Breast epithelium (tissue), 4 donors: ENCODE measurements at regions not wholly inside any gene's neighbourhood (a gene's known extent, or its start where the extent isn't known, plus 50 kb on each side); places are given as distances from the start of the nearest gene placed in this dataset.
"Not testable (repeated sequence)": the region's sequence is repeated elsewhere in the genome, so short reads cannot be mapped to it uniquely, and the experiment has no call there.

Experiments used
- DNase-seq, 2 donors: peaks; one replicate each; pipeline ENCODE4 v3.0.0-alpha.2; 2019; ENCODE audit warnings: low spot score in 2 of 2
- H3K27ac ChIP-seq, 2 donors: fragments of 200-600 bp; sonication (generic) in 1 of 2; one replicate each; pipeline ENCODE4 v1.5.1; 2016 to 2019; ENCODE audit warnings: mild to moderate bottlenecking in 1 of 2
- H3K27me3 ChIP-seq, 2 donors: fragments of 200-600 bp; sonication (generic) in 1 of 2; one replicate each; pipeline versions ENCODE4 v1.5.1 to v1.6.0; 2017 to 2019; ENCODE audit warnings: control low read depth in 1 of 2, mild to moderate bottlenecking in 1 of 2
- H3K36me3 ChIP-seq: fragments of 200-600 bp; one replicate; pipeline ENCODE4 v1.5.1; 2019
- H3K4me1 ChIP-seq, 2 donors: fragments of 200-600 bp; sonication (generic); one replicate each; pipeline ENCODE4 v1.5.1; 2016 to 2019; ENCODE audit warnings: control low read depth in 1 of 2
- H3K4me3 ChIP-seq, 3 donors: fragments of 200-600 bp; sonication (generic); 1 replicate in 2 of 3; 2 replicates in 1 of 3; pipeline ENCODE4 v1.5.1; 2016 to 2019; ENCODE audit warnings: mild to moderate bottlenecking in 3 of 3, moderate library complexity in 2 of 3
- H3K9me3 ChIP-seq, 2 donors: fragments of 200-600 bp; sonication (generic) in 1 of 2; one replicate each; pipeline ENCODE4 v1.5.1; 2016 to 2019; ENCODE audit warnings: control low read depth in 1 of 2
- POLR2A ChIP-seq: fragments of 450-650 bp; IDR thresholded peaks from one replicate; pipeline ENCODE4 v1.6.1; 2016; ENCODE audit warnings: antibody characterized with exemption, mild to moderate bottlenecking, moderate library complexity
- POLR2AphosphoS5 ChIP-seq, 3 donors: sonication (generic); formaldehyde crosslinking; IDR thresholded peaks; one replicate each; pipeline ENCODE4 v1.6.1; 2017; ENCODE audit warnings: antibody characterized with exemption in 3 of 3
- intact Hi-C: fragments of 100-400 bp; cut with DNase I; formaldehyde crosslinking; loops from one replicate; pipeline ENCODE4 v1.15.1; 2023; ENCODE audit warnings: low total_unique reads
- TF ChIP-seq, protein P1 (sequence below), 3 donors: fragments of 450-650 bp; IDR thresholded peaks; one replicate each; pipeline ENCODE4 v1.5.1; 2016 to 2017; ENCODE audit warnings: antibody characterized with exemption in 3 of 3, mild to moderate bottlenecking in 3 of 3, moderate library complexity in 3 of 3

DNA sequence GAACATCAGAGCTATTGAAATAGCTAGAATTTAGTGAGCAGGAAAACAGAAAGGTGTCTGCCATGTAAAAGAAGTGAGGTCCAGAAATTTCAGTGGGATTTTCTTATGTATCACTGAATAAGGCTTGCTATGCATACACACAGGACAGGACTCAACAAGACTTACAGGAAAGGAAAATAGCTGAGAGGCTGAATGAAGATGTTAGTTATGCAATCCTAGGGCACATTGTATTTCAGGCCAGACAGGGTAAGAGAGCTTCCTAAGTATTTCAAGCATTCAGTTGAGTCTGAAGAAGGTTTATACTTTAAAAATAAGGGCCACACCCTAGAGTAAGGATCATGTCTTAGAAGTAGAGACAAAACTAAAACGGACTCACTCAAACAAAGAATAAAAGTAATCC lies 419.9 kb upstream of the PRR20A start:
- no peak overlapping the region for H3K4me3 ChIP-seq
- DNase-seq, result no peak
- no peaks in the 10 kb centered on the region for H3K36me3 ChIP-seq
- no peaks in the 10 kb centered on the region for H3K9me3 ChIP-seq
- TF ChIP-seq POLR2A (no peak), POLR2AphosphoS5 (IDR thresholded peaks at IDR 0.05) (no peak)
- TF ChIP-seq, protein P1, sequence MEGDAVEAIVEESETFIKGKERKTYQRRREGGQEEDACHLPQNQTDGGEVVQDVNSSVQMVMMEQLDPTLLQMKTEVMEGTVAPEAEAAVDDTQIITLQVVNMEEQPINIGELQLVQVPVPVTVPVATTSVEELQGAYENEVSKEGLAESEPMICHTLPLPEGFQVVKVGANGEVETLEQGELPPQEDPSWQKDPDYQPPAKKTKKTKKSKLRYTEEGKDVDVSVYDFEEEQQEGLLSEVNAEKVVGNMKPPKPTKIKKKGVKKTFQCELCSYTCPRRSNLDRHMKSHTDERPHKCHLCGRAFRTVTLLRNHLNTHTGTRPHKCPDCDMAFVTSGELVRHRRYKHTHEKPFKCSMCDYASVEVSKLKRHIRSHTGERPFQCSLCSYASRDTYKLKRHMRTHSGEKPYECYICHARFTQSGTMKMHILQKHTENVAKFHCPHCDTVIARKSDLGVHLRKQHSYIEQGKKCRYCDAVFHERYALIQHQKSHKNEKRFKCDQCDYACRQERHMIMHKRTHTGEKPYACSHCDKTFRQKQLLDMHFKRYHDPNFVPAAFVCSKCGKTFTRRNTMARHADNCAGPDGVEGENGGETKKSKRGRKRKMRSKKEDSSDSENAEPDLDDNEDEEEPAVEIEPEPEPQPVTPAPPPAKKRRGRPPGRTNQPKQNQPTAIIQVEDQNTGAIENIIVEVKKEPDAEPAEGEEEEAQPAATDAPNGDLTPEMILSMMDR (IDR thresholded peaks at IDR 0.05), result no peak
- H3K27ac ChIP-seq, result no peak overlapping the region
- H3K27me3 ChIP-seq, result no peaks in the 10 kb centered on the region
- no peaks in the 10 kb centered on the region for H3K4me1 ChIP-seq
- intact Hi-C loops, result no loop called here

DNA sequence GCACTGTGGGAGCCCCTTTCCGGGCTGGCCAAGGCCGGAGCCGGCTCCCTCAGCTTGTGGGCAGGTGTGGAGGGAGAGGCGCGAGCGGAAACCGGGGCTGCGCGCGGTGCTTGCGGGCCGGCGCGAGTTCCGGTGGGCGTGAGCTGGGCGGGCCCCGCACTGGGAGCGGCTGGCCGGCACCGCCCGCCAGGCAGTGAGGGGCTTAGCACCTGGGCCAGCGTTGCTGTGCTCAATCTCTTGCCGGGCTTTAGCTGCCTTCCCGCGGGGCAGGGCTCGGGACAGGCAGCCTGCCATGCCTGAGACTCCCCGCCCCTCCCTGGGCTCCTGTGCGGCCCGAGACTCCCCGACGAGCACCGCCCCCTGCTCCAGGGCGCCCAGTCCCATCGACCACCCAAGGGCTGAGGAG lies 405.2 kb upstream of the PRR20A start:
- no peaks in the 10 kb centered on the region for H3K27me3 ChIP-seq
- TF ChIP-seq, protein P1 (IDR thresholded peaks at IDR 0.05), result no peak
- H3K4me3 ChIP-seq, result no peak overlapping the region
- intact Hi-C loops, result no loop called here
- H3K4me1 ChIP-seq, result no peaks in the 10 kb centered on the region
- H3K36me3 ChIP-seq, result no peaks in the 10 kb centered on the region
- H3K9me3 ChIP-seq, result no peaks in the 10 kb centered on the region
- no peak for DNase-seq
- H3K27ac ChIP-seq, result no peak overlapping the region

DNA sequence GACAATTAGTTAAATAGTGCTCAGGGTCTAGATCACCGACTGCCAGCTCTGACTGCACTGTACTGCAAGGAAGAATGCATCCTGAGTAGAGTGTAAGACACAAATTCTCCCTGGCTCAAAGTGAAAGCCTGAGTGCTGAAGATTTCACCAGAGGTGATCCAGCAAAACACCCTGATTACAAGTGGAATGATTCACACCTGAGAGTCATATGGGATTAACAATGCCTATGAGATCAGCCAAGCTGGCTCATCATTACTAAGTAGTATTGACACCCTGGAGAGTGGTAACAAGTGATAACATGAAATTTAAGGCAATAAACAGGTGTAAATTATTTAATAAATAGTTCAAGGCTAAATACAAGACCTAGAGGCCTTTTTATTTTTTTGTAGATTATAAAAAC lies 403.8 kb upstream of the PRR20A start:
- Histone ChIP-seq H3K27me3 (no peaks in the 10 kb centered on the region), H3K36me3 (no peaks in the 10 kb centered on the region), H3K4me3 (no peak overlapping the region), H3K9me3 (no peaks in the 10 kb centered on the region), H3K4me1 (no peaks in the 10 kb centered on the region), H3K27ac (no peak overlapping the region)
- intact Hi-C loops, result no loop called here
- TF ChIP-seq POLR2AphosphoS5 (IDR thresholded peaks at IDR 0.05) (no peak), POLR2A (no peak)
- TF ChIP-seq, protein P1 (IDR thresholded peaks at IDR 0.05), result no peak
- DNase-seq, result no peak

DNA sequence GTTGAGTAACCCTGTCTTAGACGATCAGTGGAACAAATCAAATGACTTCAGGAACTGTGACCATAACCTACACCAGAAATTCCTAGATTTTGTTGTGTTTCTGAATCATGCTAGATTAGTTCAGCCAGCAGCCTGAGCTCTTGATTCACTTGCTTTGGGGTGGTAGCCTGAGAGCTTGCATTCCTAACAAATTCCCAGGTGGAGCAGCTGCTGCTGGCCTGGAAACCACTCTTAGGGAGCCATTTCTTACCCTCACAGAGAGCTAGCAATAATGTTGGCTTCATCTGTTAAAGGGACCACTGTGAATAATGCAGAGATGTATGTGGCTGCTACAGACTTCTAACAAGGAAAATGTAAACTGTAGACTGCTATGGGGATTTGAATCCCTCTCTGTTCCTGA lies 388.1 kb upstream of the PRR20A start:
- no peak overlapping the region for H3K4me3 ChIP-seq
- H3K36me3 ChIP-seq, result no peaks in the 10 kb centered on the region
- intact Hi-C loops, result no loop called here
- TF ChIP-seq POLR2AphosphoS5 (IDR thresholded peaks at IDR 0.05) (no peak), POLR2A (no peak)
- TF ChIP-seq, protein P1 (IDR thresholded peaks at IDR 0.05), result no peak
- H3K27ac ChIP-seq, result no peak overlapping the region
- no peaks in the 10 kb centered on the region for H3K9me3 ChIP-seq
- H3K4me1 ChIP-seq, result no peaks in the 10 kb centered on the region
- no peaks in the 10 kb centered on the region for H3K27me3 ChIP-seq
- no peak for DNase-seq

DNA sequence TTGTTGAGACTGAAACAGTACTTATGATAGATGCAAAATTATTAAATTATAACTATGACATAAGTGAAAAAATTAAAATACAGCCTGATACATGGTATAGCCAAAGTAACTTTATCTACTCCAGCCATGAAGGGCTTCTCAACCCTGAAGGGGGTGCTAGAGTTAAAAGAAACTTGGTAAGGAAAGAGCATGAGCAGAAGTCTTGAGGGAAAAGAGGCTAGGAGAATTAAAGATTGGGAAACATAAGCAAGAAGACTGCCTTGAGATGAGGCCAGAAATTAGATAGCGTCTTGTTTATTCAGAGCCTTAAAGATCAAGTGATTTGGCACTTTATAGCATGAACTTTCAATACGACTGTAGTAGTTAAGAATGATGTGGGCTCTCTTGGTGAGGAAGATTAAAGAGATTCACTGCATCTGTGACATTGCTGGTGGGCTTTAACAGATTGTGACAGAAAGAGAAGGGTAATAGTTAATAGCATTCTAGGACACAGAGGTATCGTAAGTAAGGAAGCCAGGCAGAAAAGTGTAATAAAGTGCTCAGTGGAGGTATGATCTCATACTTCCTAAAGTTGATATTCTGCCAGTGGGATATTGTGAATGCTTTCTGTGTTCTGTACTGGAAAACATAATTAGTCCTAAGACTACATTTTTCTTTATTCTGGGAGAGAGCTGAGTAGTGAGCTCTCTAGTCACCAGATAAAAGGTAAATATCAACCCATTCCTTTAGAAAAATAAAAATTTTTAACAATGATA lies 385.4 kb upstream of the PRR20A start:
- no peaks in the 10 kb centered on the region for H3K36me3 ChIP-seq
- DNase-seq, result no peak
- no peaks in the 10 kb centered on the region for H3K4me1 ChIP-seq
- H3K27ac ChIP-seq, result no peak overlapping the region
- H3K27me3 ChIP-seq, result no peaks in the 10 kb centered on the region
- no peak overlapping the region for H3K4me3 ChIP-seq
- TF ChIP-seq POLR2AphosphoS5 (IDR thresholded peaks at IDR 0.05) (no peak), POLR2A (no peak)
- TF ChIP-seq, protein P1 (IDR thresholded peaks at IDR 0.05), result no peak
- H3K9me3 ChIP-seq, result no peaks in the 10 kb centered on the region
- intact Hi-C loops, result no loop called here

DNA sequence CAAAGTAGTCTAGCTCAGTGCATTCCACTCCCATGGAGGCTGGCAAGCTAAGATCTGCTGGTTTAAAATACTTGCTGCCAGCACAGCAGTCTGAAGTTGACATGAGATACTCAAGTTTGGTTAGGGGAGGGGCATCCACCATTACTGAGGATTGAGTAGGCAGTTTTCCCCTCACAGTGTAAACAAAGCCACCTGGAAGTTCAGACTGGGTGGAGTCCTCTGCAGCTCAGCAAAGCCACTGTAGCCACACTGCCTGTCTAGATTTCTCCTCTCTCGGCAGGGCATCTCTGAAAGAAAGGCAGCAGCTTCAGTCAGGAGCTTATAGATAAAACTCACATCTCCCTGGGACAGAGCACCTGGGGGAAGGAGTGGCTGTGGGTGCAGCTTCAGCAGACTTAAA lies 377.4 kb upstream of the PRR20A start:
- H3K27me3 ChIP-seq, intact Hi-C loops, DNase-seq, H3K27ac ChIP-seq, H3K4me1 ChIP-seq, H3K4me3 ChIP-seq, H3K36me3 ChIP-seq: not testable (repeated sequence)
- H3K9me3 ChIP-seq, result peaks cover 0 to 12% of the 10 kb centered on the region in 2 donors
